Stimulated activated naive CD4-positive, alpha-beta T cell treated with Interleukin-2 at 50 U/mL for 16 hours (primary cell): ENCODE measurements at regions not wholly inside any gene's neighbourhood (a gene's known extent, or its start where the extent isn't known, plus 50 kb on each side); places are given as distances from the start of the nearest gene placed in this dataset.
A peak's percentile ranks its signal among the peaks of the same experiment; 100 is the strongest.
"Not testable (repeated sequence)": the region's sequence is repeated elsewhere in the genome, so short reads cannot be mapped to it uniquely, and the experiment has no call there.

Source experiments
- DNase-seq: peaks from one replicate; lab custom pipeline; 2025; lab: John Stamatoyannopoulos, UW

GRCh38 chr5:56686337-56687195 is 128.8 kb upstream of the MAP3K1 start:
- DNase-seq, result no peak

GRCh38 chr5:56685503-56686217 is 129.7 kb upstream of the MAP3K1 start:
- DNase-seq, result no peak

GRCh38 chr5:56684159-56684558 is 131.2 kb upstream of the MAP3K1 start:
- DNase-seq, result no peak

- no peak for DNase-seq
Observed at GRCh38 chr5:56683733-56684132, 131.6 kb upstream of the MAP3K1 start.

- no peak for DNase-seq
Observed at GRCh38 chr5:56683281-56683680, 132.1 kb upstream of the MAP3K1 start.

- no peak for DNase-seq
Observed at GRCh38 chr5:56681346-56681745, 134.0 kb upstream of the MAP3K1 start.

- DNase-seq, result no peak
Observed at GRCh38 chr5:56680731-56681130, 134.6 kb upstream of the MAP3K1 start.

GRCh38 chr5:56677690-56678305 is 137.6 kb upstream of the MAP3K1 start:
- no peak for DNase-seq

- no peak for DNase-seq
Observed at GRCh38 chr5:56676091-56676768, 139.1 kb upstream of the MAP3K1 start.

GRCh38 chr5:56674441-56674840 is 140.9 kb upstream of the MAP3K1 start:
- no peak for DNase-seq

- DNase-seq, result no peak
Observed at GRCh38 chr5:56673171-56673570, 142.2 kb upstream of the MAP3K1 start.

GRCh38 chr5:56671571-56671970 is 143.8 kb upstream of the MAP3K1 start:
- DNase-seq, result no peak

- no peak for DNase-seq
Observed at GRCh38 chr5:56670916-56671315, 144.4 kb upstream of the MAP3K1 start.

- peak; percentile 27 for DNase-seq
Observed at GRCh38 chr5:56669534-56670483, 145.5 kb upstream of the MAP3K1 start.

GRCh38 chr5:56668996-56669395 is 146.4 kb upstream of the MAP3K1 start:
- DNase-seq, result no peak

GRCh38 chr5:56667692-56668091 is 147.7 kb upstream of the MAP3K1 start:
- DNase-seq, result no peak

- no peak for DNase-seq
Observed at GRCh38 chr5:56666901-56667300, 148.4 kb upstream of the MAP3K1 start.

GRCh38 chr5:56665117-56665516 is 150.2 kb upstream of the MAP3K1 start:
- not testable (repeated sequence) for DNase-seq

GRCh38 chr5:56664025-56664424 is 151.3 kb upstream of the MAP3K1 start:
- no peak for DNase-seq

- DNase-seq, result no peak
Observed at GRCh38 chr5:56663523-56663922, 151.8 kb upstream of the MAP3K1 start.

GRCh38 chr5:56662893-56663292 is 152.5 kb upstream of the MAP3K1 start:
- DNase-seq, result no peak
